Endothelial cell of umbilical vein (primary cell): ENCODE measurements at regions not wholly inside any gene's neighbourhood (a gene's known extent, or its start where the extent isn't known, plus 50 kb on each side); places are given as distances from the start of the nearest gene placed in this dataset.

Experiments used
- BruUV-seq: library from RNA; stranded (reverse); fragments of 400-500 nt; replicated peaks from 2 replicates; lab custom pipeline; 2021; lab: Mats Ljungman, UMichigan
- CTCF ChIA-PET: fragments of 300-600, 350-600 bp; sonication (Branson Sonifier 250); formaldehyde crosslinking; loops from one replicate; lab custom pipeline; 2021; ENCODE audit warnings: antibody characterized with exemption, inconsistent platforms; lab: Charles Lee
- POLR2A ChIA-PET: fragments of 300-600, 350-600 bp; sonication (Branson Sonifier 250); formaldehyde crosslinking; loops from one replicate; lab custom pipeline; 2021; ENCODE audit warnings: antibody characterized with exemption, inconsistent platforms; lab: Charles Lee
- DNase-seq: peaks from one replicate; pipeline ENCODE4 v3.0.0-alpha.2; 2011; ENCODE audit warnings: low read depth, low spot score
- FAIRE-seq: peaks from 2 replicates; lab custom pipeline; 2011; peaks lifted over from hg19 to GRCh38; lab: Jason Lieb, UNC
- H2AFZ ChIP-seq: 2 replicates; pipeline ENCODE4 v1.6.0; 2012; ENCODE audit warnings: low read depth, low read length, control low read depth, inconsistent platforms
- H3K27ac ChIP-seq: 2 replicates; pipeline ENCODE4 v1.5.1; 2011; ENCODE audit warnings: low read depth, mild to moderate bottlenecking, control low read depth, low read length, moderate library complexity; ENCODE audit not compliant: insufficient read depth
- H3K27me3 ChIP-seq, 2 experiments: 2 replicates each; pipeline versions ENCODE4 v1.6.0 to v1.6.1; 2011; ENCODE audit warnings: low read length in 2 of 2, mixed read lengths in 1 of 2; ENCODE audit not compliant: control insufficient read depth in 2 of 2, insufficient read depth in 2 of 2
- H3K36me3 ChIP-seq, 2 experiments: 2 replicates in 1 of 2; 3 replicates in 1 of 2; pipeline ENCODE4 v1.5.1; 2011; ENCODE audit warnings: low read length in 2 of 2, mild to moderate bottlenecking in 1 of 2, moderate library complexity in 1 of 2; ENCODE audit not compliant: control insufficient read depth in 2 of 2, insufficient read depth in 2 of 2; ENCODE audit errors: extremely low read depth in 1 of 2
- H3K4me1 ChIP-seq: 3 replicates; pipeline ENCODE4 v1.5.1; 2011; ENCODE audit warnings: mild to moderate bottlenecking, low read length; ENCODE audit not compliant: control insufficient read depth, insufficient read depth; ENCODE audit errors: extremely low read depth
- H3K4me2 ChIP-seq: 2 replicates; pipeline ENCODE4 v1.6.1; 2011; ENCODE audit warnings: low read length, control low read depth, mixed read lengths; ENCODE audit not compliant: insufficient read depth
- H3K4me3 ChIP-seq, 3 experiments: fragments of 200-600 bp in 1 of 3; sonication (generic), shearing (Covaris generic) in 1 of 3; replicated peaks in 1 of 3; 2 replicates each; pipeline ENCODE4 v1.5.1; 2011 to 2016; ENCODE audit warnings: control low read depth in 3 of 3, low read length in 3 of 3, mild to moderate bottlenecking in 2 of 3, inconsistent platforms in 1 of 3, low read depth in 1 of 3, moderate library complexity in 1 of 3; ENCODE audit not compliant: insufficient read depth in 1 of 3
- H3K79me2 ChIP-seq: 2 replicates; pipeline ENCODE4 v1.6.0; 2012; ENCODE audit warnings: low read length, inconsistent platforms; ENCODE audit not compliant: control insufficient read depth, insufficient read depth
- H3K9ac ChIP-seq: replicated peaks from 2 replicates; pipeline ENCODE3; 2011; ENCODE audit warnings: low read length, control low read depth; ENCODE audit not compliant: insufficient read depth; ENCODE audit errors: extremely low read depth
- H3K9me1 ChIP-seq: replicated peaks from 3 replicates; pipeline ENCODE4 v1.6.0; 2011; ENCODE audit warnings: mild to moderate bottlenecking, low read length; ENCODE audit not compliant: control insufficient read depth, insufficient read depth; ENCODE audit errors: extremely low read depth
- H3K9me3 ChIP-seq: replicated peaks from 2 replicates; pipeline ENCODE4 v1.5.1; 2012; ENCODE audit warnings: low read length, inconsistent platforms; ENCODE audit not compliant: control insufficient read depth, insufficient read depth
- H4K20me1 ChIP-seq: replicated peaks from 2 replicates; pipeline ENCODE3; 2011; ENCODE audit warnings: mild to moderate bottlenecking, low read length; ENCODE audit not compliant: control insufficient read depth, insufficient read depth; ENCODE audit errors: extremely low read depth
- CTCF ChIP-seq, 2 donors: IDR thresholded peaks; 1 replicate in 1 of 2; 2 replicates in 1 of 2; pipeline ENCODE4 v1.5.1; 2011; ENCODE audit warnings: low read length in 2 of 2, mild to moderate bottlenecking in 2 of 2, moderate library complexity in 2 of 2, control low read depth in 1 of 2, inconsistent platforms in 1 of 2, low read depth in 1 of 2; ENCODE audit not compliant: insufficient read depth in 1 of 2; ENCODE audit errors: extremely low read depth in 1 of 2
- EZH2 ChIP-seq: IDR thresholded peaks from 2 replicates; pipeline ENCODE4 v1.6.1; 2012; ENCODE audit warnings: borderline replicate concordance, low read depth, mild to moderate bottlenecking, moderate library complexity, low read length, inconsistent platforms; ENCODE audit not compliant: severe bottlenecking
- FOS ChIP-seq: IDR thresholded peaks from 2 replicates; pipeline ENCODE4 v1.6.1; 2011; ENCODE audit warnings: mild to moderate bottlenecking, low read length, moderate library complexity, borderline replicate concordance; ENCODE audit not compliant: insufficient read depth
- GATA2 ChIP-seq: IDR thresholded peaks from 2 replicates; pipeline ENCODE4 v1.7.0; 2011; ENCODE audit warnings: low read depth, mild to moderate bottlenecking, moderate library complexity, mixed read lengths, low read length; ENCODE audit not compliant: insufficient read length, insufficient read depth
- JUN ChIP-seq: IDR thresholded peaks from 2 replicates; pipeline ENCODE4 v1.6.1; 2011; ENCODE audit warnings: borderline replicate concordance, low read depth; ENCODE audit not compliant: insufficient read length, insufficient read depth
- MYC ChIP-seq: IDR thresholded peaks from one replicate; pipeline ENCODE4 v1.6.1; 2011; ENCODE audit warnings: mild to moderate bottlenecking, low read depth, low read length
- POLR2A ChIP-seq: IDR thresholded peaks from 2 replicates; pipeline ENCODE4 v1.6.1; 2012; ENCODE audit warnings: low read depth, mild to moderate bottlenecking, control low read depth, low read length
- POLR2AphosphoS5 ChIP-seq: IDR thresholded peaks from 2 replicates; pipeline ENCODE4 v1.6.1; 2012; ENCODE audit warnings: low read depth, mild to moderate bottlenecking, control low read depth, low read length, moderate library complexity; ENCODE audit not compliant: insufficient read depth
- dilution Hi-C: fragments of 300-500 bp; cut with MboI; formaldehyde crosslinking; loops from one replicate; pipeline ENCODE4 v1.15.0; 2019; ENCODE audit warnings: low sequenced_read_pairs; ENCODE audit not compliant: extremely low pct_ligation_motif_present
- intact Hi-C: fragments of 100-400 bp; cut with micrococcal nuclease; formaldehyde crosslinking; loops from one replicate; pipeline ENCODE4 v1.10.0; 2022
- TF ChIP-seq, protein P1 (sequence below): IDR thresholded peaks from 2 replicates; pipeline ENCODE4 v1.6.1; 2011; ENCODE audit not compliant: insufficient read depth, insufficient read length

GRCh38 chr13:99636306-99636705, 135.0 kb downstream of the TM9SF2 start:
- intact Hi-C loops, result no loop called here
- no peaks in the 10 kb centered on the region for H3K79me2 ChIP-seq
- POLR2A ChIA-PET, result no interaction called here
- H3K27me3 ChIP-seq, result peaks cover 0 to 2% of the 10 kb centered on the region in 2 experiments
- no peak overlapping the region for H3K4me3 ChIP-seq
- H3K9me3 ChIP-seq, result no peaks in the 10 kb centered on the region
- H3K4me1 ChIP-seq, result no peaks in the 10 kb centered on the region
- no peaks in the 10 kb centered on the region for H3K9me1 ChIP-seq
- no peak overlapping the region for H3K4me2 ChIP-seq
- CTCF ChIA-PET, result no interaction called here
- BruUV-seq, result no TSS peak
- TF ChIP-seq, protein P1, sequence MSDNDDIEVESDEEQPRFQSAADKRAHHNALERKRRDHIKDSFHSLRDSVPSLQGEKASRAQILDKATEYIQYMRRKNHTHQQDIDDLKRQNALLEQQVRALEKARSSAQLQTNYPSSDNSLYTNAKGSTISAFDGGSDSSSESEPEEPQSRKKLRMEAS, result no peak
- TF ChIP-seq FOS (no peak), CTCF (IDR thresholded peaks at IDR 0.05; ENCODE audit: extremely low read depth in 1 of 2, insufficient read depth in 1 of 2, low read depth in 1 of 2, low read length in 2 of 2) (no peak), EZH2 (no peak), JUN (no peak), MYC (no peak)
- H3K36me3 ChIP-seq, result no peaks in the 10 kb centered on the region
- no peak overlapping the region for H3K27ac ChIP-seq
- FAIRE-seq (no peak), DNase-seq (no peak)
- H4K20me1 ChIP-seq, result peaks cover 2% of the 10 kb centered on the region
- dilution Hi-C loops, result no loop called here
- H3K9ac ChIP-seq, result no peak overlapping the region
- no peak overlapping the region for H2AFZ ChIP-seq

DNA sequence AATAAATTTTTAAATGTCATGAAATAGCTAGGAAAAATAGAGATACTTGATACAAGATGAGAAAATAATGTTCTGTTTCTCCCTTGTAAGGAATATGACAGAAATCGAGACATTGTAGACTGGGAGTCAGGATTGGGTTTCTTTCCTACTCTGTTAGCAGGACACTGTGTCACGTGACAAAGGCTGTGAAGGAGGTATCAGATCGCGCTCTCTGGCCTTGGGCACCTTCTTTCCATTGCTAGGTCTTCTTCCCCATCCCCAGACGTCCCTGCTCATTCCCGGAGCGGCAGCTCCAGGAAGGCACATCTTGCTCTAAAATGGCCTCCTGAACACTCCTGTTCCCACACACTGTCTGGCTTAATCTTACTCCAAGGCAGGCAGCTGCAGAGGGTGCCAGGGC, 133.4 kb downstream of the TM9SF2 start:
- ChIA-PET CTCF (no interaction called here), POLR2A (no interaction called here)
- FAIRE-seq, result no peak

More for the DNA sequence above, 133.4 kb downstream of the TM9SF2 start:
- Histone ChIP-seq H3K27ac (no peak overlapping the region), H3K9me3 (no peaks in the 10 kb centered on the region), H3K36me3 (no peaks in the 10 kb centered on the region), H3K4me2 (no peak overlapping the region), H2AFZ (no peak overlapping the region), H3K9ac (no peak overlapping the region), H3K4me3 (no peak overlapping the region), H3K9me1 (no peaks in the 10 kb centered on the region), H3K79me2 (no peaks in the 10 kb centered on the region), H4K20me1 (peaks cover 2% of the 10 kb centered on the region), H3K4me1 (no peaks in the 10 kb centered on the region), H3K27me3 (peaks cover 0 to 2% of the 10 kb centered on the region in 2 experiments)
- dilution Hi-C loops (no loop called here), intact Hi-C loops (no loop called here)
- no TSS peak for BruUV-seq
- TF ChIP-seq CTCF (IDR thresholded peaks at IDR 0.05; ENCODE audit: extremely low read depth in 1 of 2, insufficient read depth in 1 of 2, low read depth in 1 of 2, low read length in 2 of 2) (no peak), MYC (no peak), EZH2 (no peak), JUN (no peak), POLR2A (no peak), POLR2AphosphoS5 (no peak), FOS (no peak), GATA2 (no peak)
- TF ChIP-seq, protein P1, result no peak
- DNase-seq, result no peak
